Right atrium auricular region (tissue), 2 donors: ENCODE measurements at regions not wholly inside any gene's neighbourhood (a gene's known extent, or its start where the extent isn't known, plus 50 kb on each side); places are given as distances from the start of the nearest gene placed in this dataset.

ENCODE experiments used
- DNase-seq: peaks from one replicate; pipeline ENCODE4 v3.0.0-alpha.2; 2019; ENCODE audit warnings: low spot score
- H3K27ac ChIP-seq, 2 donors: fragments of 200-600 bp; sonication (generic); 1 replicate in 1 of 2; 2 replicates in 1 of 2; pipeline ENCODE4 v1.5.1; 2016 to 2019
- H3K27me3 ChIP-seq, 2 donors: fragments of 200-600 bp; sonication (generic); one replicate each; pipeline versions ENCODE4 v1.5.1 to v1.6.0; 2017 to 2019
- H3K36me3 ChIP-seq: fragments of 200-600 bp; sonication (generic); one replicate; pipeline ENCODE4 v1.5.1; 2016
- H3K4me1 ChIP-seq, 2 donors: fragments of 200-600 bp; sonication (generic); one replicate each; pipeline versions ENCODE4 v1.5.1 to v1.6.0; 2017 to 2019
- H3K4me3 ChIP-seq, 2 donors: fragments of 200-600 bp; sonication (generic); 1 replicate in 1 of 2; 2 replicates in 1 of 2; pipeline ENCODE4 v1.5.1; 2017 to 2019; ENCODE audit warnings: mild to moderate bottlenecking in 1 of 2, moderate library complexity in 1 of 2
- H3K9me3 ChIP-seq, 2 donors: fragments of 200-600 bp; sonication (generic); one replicate each; pipeline ENCODE4 v1.5.1; 2019
- TF ChIP-seq, protein P1 (sequence below), 2 donors: fragments of 200-600 bp; sonication (generic); IDR thresholded peaks; one replicate each; pipeline ENCODE4 v1.5.1; 2019; ENCODE audit warnings: antibody characterized with exemption in 2 of 2

DNA sequence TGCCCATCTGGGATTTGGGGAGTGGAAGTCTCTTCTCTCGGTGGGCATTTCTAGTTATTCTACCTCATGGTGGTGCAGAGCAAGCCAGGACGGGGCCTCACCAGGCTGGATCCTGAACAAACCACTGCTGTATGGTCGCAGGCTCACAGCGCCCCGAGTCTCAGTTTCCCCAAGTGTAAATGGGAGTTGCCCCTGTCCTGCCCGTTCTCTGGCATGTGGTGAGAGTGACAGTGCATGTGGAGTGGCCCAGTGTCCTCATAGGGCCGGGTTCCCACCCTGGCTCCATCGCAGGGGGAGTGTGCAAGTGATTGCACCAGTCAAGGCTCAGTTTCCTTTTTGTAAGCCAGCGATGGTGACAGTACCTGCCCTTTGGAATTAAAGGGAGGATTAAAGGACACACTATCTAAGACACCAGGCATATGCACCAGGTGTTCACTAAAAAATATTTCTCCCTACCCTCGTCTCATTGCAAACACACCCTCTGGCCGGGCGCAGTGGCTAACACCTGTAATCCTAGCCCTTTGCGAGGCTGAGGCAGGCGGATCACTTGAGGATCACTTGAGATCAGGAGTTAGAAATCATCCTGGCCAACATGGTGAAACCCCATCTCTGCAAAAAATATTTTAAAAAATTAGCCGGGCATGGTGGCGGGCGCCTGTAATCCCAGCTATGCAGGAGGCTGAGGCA lies 173.3 kb upstream of the MYCN start:
- Histone ChIP-seq H3K27ac (no peak overlapping the region), H3K36me3 (no peaks in the 10 kb centered on the region), H3K27me3 (no peaks in the 10 kb centered on the region), H3K9me3 (no peaks in the 10 kb centered on the region), H3K4me3 (no peak overlapping the region), H3K4me1 (no peaks in the 10 kb centered on the region)
- TF ChIP-seq, protein P1, sequence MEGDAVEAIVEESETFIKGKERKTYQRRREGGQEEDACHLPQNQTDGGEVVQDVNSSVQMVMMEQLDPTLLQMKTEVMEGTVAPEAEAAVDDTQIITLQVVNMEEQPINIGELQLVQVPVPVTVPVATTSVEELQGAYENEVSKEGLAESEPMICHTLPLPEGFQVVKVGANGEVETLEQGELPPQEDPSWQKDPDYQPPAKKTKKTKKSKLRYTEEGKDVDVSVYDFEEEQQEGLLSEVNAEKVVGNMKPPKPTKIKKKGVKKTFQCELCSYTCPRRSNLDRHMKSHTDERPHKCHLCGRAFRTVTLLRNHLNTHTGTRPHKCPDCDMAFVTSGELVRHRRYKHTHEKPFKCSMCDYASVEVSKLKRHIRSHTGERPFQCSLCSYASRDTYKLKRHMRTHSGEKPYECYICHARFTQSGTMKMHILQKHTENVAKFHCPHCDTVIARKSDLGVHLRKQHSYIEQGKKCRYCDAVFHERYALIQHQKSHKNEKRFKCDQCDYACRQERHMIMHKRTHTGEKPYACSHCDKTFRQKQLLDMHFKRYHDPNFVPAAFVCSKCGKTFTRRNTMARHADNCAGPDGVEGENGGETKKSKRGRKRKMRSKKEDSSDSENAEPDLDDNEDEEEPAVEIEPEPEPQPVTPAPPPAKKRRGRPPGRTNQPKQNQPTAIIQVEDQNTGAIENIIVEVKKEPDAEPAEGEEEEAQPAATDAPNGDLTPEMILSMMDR (IDR thresholded peaks at IDR 0.05): no peak
- no peak for DNase-seq

DNA sequence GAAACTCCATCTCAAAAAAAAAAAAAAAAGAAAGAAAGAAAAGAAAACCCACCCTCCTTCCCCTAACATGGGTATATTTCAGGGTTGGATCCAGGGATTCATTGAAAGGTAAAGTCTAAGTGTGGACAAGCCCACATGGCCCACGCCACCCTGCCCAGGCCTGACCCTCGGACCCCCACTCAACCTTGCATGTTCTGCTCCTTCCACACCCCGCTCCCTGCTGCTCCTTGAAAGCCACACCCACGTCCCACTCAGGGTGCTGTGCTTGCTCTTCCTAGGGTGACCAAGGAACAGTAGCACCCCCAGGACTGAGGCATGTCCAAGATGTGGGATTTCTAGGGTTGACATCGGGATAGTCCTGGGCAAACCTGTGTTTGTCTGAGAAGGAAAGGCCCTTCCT lies 172.7 kb upstream of the MYCN start:
- no peak overlapping the region for H3K27ac ChIP-seq
- H3K9me3 ChIP-seq: no peaks in the 10 kb centered on the region
- no peaks in the 10 kb centered on the region for H3K27me3 ChIP-seq
- no peak for DNase-seq
- H3K36me3 ChIP-seq: no peaks in the 10 kb centered on the region
- no peaks in the 10 kb centered on the region for H3K4me1 ChIP-seq
- TF ChIP-seq, protein P1 (IDR thresholded peaks at IDR 0.05): no peak
- H3K4me3 ChIP-seq: no peak overlapping the region

DNA sequence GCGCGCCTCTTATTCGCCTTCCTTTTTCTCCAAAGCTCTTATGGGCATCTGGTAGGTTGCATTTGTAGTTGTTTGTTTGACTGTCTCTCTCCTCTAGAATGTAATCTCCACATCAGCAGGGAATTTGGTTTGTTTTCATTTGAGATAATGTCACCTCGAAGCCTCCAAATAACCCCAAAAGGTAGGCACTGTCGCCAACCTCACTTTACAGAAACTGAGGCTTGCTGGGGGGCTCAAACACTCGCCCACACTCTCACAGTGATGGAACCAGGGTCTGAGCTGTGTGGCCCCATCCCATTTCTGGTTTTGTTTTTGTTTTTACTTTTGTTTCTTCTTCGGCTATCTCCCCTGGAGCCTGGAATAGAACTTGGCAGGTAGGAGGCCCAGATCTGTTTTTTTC lies 172.2 kb upstream of the MYCN start:
- Histone ChIP-seq H3K4me1 (no peaks in the 10 kb centered on the region), H3K27me3 (no peaks in the 10 kb centered on the region), H3K27ac (no peak overlapping the region), H3K4me3 (no peak overlapping the region), H3K36me3 (no peaks in the 10 kb centered on the region), H3K9me3 (no peaks in the 10 kb centered on the region)
- TF ChIP-seq, protein P1 (IDR thresholded peaks at IDR 0.05): no peak
- DNase-seq: no peak

DNA sequence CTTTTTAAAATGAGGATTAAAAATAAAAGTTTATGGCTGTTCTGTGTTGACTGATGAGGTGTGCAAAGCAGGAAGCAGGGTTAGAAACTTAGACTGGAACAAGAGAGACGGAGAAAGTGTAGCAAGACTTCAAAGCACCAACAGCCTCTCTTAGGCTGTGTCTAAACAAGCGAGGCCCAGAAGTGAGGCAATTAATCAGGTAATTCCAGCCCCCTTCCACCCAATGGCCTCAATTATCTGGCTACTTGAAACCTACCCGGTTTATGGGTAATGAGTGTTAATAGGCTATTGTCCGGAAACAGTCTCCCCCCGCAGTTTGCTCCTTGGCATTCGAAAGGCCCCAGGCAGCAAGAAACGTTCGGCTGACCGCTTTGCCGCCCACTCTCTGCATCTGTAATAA lies 171.7 kb upstream of the MYCN start:
- no peak for DNase-seq

DNA sequence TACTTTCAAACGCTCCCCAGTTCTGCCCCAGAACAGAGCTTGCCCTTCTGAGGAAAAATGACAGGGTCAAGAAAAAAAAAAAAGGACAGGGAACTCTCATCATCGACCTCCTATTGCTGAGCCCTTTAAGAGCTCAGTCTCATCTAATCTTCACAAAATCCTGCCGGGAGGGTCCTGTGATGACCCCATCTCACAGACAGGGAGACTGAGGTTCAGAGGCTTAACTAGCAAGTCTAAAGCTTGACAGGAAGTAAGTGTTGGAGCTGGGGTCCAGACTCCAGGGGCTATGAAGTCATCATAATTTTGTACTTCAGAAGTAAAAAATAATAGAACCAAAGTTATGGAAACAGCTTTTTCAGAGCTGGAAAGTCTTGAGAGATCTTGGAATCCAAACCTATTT lies 171.1 kb upstream of the MYCN start:
- no peak overlapping the region for H3K4me3 ChIP-seq
- H3K9me3 ChIP-seq: no peaks in the 10 kb centered on the region
- no peak overlapping the region for H3K27ac ChIP-seq
- no peaks in the 10 kb centered on the region for H3K27me3 ChIP-seq
- no peak for DNase-seq
- TF ChIP-seq, protein P1 (IDR thresholded peaks at IDR 0.05): no peak
- no peaks in the 10 kb centered on the region for H3K4me1 ChIP-seq
- no peaks in the 10 kb centered on the region for H3K36me3 ChIP-seq

More for the DNA sequence above, 171.7 kb upstream of the MYCN start:
- Histone ChIP-seq H3K4me3 (no peak overlapping the region), H3K27ac (no peak overlapping the region), H3K4me1 (no peaks in the 10 kb centered on the region), H3K36me3 (no peaks in the 10 kb centered on the region), H3K27me3 (no peaks in the 10 kb centered on the region), H3K9me3 (no peaks in the 10 kb centered on the region)
- TF ChIP-seq, protein P1 (IDR thresholded peaks at IDR 0.05): no peak
